ENCODE measurements at regions not wholly inside any gene's neighbourhood (a gene's known extent, or its start where the extent isn't known, plus 50 kb on each side); places are given as distances from the start of the nearest gene placed in this dataset.

DNA sequence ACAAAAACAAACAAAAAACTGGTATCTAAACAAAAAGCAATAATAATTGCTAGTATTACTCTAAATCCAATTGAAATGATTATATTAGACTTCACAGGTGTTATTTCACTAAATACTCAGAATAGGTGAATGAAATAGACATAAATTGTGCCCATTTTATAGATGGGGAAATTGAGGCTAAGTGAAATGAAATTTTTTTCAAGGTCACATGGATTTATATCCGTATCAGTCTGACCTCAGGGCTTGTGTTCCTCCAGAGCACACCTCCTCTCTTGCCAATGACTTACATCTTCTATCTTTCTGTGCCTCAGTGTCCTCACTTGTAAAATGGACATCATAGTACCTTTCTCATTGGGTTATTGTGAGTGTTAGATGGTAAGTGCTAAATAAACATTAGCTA, 72.3 kb downstream of the GP2 start:
- Histone ChIP-seq H3K27me3 (ENCODE audit: insufficient read depth, low read depth, low read length) (no peaks in the 10 kb centered on the region), H3F3A (ENCODE audit: insufficient read depth, low read length, poor library complexity, severe bottlenecking) (no peaks in the 10 kb centered on the region), H3K79me2 (replicated peaks; ENCODE audit: insufficient read depth, low read length) (no peaks in the 10 kb centered on the region), H3K9ac (ENCODE audit: low read length) (no peak overlapping the region), H3K4me3 (ENCODE audit: low read length) (no peak overlapping the region), H3K36me3 (ENCODE audit: insufficient read depth, low read length) (no peaks in the 10 kb centered on the region), H4K20me1 (ENCODE audit: insufficient read depth) (no peaks in the 10 kb centered on the region), H3K27ac (ENCODE audit: low read length) (no peak overlapping the region), H3K4me2 (ENCODE audit: low read length) (no peak overlapping the region), H2AFZ (ENCODE audit: low read depth, low read length) (no peak overlapping the region), H3K9me2 (ENCODE audit: insufficient read depth, low read length) (no peaks in the 10 kb centered on the region), H3K9me3 (ENCODE audit: low read length) (no peaks in the 10 kb centered on the region)
- TF ChIP-seq EZH2 (IDR thresholded peaks at IDR 0.05; ENCODE audit: borderline replicate concordance, insufficient read depth, low read length, poor library complexity, severe bottlenecking) (no peak), RAD21 (conservative IDR thresholded peaks at IDR 0.05) (no peak), EP300 (conservative IDR thresholded peaks at IDR 0.05; ENCODE audit: poor library complexity, severe bottlenecking) (no peak), TAF1 (IDR thresholded peaks at IDR 0.05; ENCODE audit: low read depth) (no peak), POLR2AphosphoS5 (IDR thresholded peaks at IDR 0.05) (no peak), SMC3 (conservative IDR thresholded peaks at IDR 0.05; ENCODE audit: poor library complexity) (no peak), MXI1 (conservative IDR thresholded peaks at IDR 0.05; ENCODE audit: poor library complexity, severe bottlenecking) (no peak)
- TF ChIP-seq, protein P1, sequence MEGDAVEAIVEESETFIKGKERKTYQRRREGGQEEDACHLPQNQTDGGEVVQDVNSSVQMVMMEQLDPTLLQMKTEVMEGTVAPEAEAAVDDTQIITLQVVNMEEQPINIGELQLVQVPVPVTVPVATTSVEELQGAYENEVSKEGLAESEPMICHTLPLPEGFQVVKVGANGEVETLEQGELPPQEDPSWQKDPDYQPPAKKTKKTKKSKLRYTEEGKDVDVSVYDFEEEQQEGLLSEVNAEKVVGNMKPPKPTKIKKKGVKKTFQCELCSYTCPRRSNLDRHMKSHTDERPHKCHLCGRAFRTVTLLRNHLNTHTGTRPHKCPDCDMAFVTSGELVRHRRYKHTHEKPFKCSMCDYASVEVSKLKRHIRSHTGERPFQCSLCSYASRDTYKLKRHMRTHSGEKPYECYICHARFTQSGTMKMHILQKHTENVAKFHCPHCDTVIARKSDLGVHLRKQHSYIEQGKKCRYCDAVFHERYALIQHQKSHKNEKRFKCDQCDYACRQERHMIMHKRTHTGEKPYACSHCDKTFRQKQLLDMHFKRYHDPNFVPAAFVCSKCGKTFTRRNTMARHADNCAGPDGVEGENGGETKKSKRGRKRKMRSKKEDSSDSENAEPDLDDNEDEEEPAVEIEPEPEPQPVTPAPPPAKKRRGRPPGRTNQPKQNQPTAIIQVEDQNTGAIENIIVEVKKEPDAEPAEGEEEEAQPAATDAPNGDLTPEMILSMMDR (IDR thresholded peaks at IDR 0.05; ENCODE audit: poor library complexity, severe bottlenecking) = no peak
- TF ChIP-seq, protein P2, sequence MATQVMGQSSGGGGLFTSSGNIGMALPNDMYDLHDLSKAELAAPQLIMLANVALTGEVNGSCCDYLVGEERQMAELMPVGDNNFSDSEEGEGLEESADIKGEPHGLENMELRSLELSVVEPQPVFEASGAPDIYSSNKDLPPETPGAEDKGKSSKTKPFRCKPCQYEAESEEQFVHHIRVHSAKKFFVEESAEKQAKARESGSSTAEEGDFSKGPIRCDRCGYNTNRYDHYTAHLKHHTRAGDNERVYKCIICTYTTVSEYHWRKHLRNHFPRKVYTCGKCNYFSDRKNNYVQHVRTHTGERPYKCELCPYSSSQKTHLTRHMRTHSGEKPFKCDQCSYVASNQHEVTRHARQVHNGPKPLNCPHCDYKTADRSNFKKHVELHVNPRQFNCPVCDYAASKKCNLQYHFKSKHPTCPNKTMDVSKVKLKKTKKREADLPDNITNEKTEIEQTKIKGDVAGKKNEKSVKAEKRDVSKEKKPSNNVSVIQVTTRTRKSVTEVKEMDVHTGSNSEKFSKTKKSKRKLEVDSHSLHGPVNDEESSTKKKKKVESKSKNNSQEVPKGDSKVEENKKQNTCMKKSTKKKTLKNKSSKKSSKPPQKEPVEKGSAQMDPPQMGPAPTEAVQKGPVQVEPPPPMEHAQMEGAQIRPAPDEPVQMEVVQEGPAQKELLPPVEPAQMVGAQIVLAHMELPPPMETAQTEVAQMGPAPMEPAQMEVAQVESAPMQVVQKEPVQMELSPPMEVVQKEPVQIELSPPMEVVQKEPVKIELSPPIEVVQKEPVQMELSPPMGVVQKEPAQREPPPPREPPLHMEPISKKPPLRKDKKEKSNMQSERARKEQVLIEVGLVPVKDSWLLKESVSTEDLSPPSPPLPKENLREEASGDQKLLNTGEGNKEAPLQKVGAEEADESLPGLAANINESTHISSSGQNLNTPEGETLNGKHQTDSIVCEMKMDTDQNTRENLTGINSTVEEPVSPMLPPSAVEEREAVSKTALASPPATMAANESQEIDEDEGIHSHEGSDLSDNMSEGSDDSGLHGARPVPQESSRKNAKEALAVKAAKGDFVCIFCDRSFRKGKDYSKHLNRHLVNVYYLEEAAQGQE (IDR thresholded peaks at IDR 0.05; ENCODE audit: borderline replicate concordance) = no peak

DNA sequence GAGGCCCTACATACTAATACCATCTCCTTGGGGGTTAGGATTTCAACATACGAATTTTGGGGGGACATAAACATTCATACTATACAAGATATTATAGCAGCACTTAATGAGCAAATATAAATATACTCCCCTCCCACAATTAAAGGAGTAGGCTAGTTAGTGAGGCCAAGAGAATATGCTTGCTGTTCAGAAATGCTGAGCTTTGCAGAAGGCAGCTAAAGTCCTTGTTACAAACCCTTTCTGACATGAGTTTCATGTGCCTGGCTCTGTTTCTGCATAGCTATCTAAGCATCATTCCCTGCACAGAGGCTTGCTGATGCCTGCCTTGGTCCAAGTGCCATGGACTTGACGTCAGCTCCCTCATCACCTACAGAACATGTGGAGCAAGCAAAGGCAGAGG, 73.5 kb downstream of the GP2 start:
- TF ChIP-seq, protein P1 (IDR thresholded peaks at IDR 0.05; ENCODE audit: poor library complexity, severe bottlenecking) = no peak
- TF ChIP-seq EZH2 (IDR thresholded peaks at IDR 0.05; ENCODE audit: borderline replicate concordance, insufficient read depth, low read length, poor library complexity, severe bottlenecking) = no peak
- TF ChIP-seq RAD21 (conservative IDR thresholded peaks at IDR 0.05) = no peak
- no peak for TF ChIP-seq TAF1 (IDR thresholded peaks at IDR 0.05; ENCODE audit: low read depth)
- TF ChIP-seq SMC3 (conservative IDR thresholded peaks at IDR 0.05; ENCODE audit: poor library complexity) = no peak
- TF ChIP-seq, protein P2 (IDR thresholded peaks at IDR 0.05; ENCODE audit: borderline replicate concordance) = no peak
- no peak for TF ChIP-seq POLR2AphosphoS5 (IDR thresholded peaks at IDR 0.05)
- TF ChIP-seq EP300 (conservative IDR thresholded peaks at IDR 0.05; ENCODE audit: poor library complexity, severe bottlenecking) = no peak
- no peak for TF ChIP-seq MXI1 (conservative IDR thresholded peaks at IDR 0.05; ENCODE audit: poor library complexity, severe bottlenecking)
- Histone ChIP-seq H3K9me3 (ENCODE audit: low read length) (no peaks in the 10 kb centered on the region), H3K4me3 (ENCODE audit: low read length) (no peak overlapping the region), H3K4me2 (ENCODE audit: low read length) (no peak overlapping the region), H3F3A (ENCODE audit: insufficient read depth, low read length, poor library complexity, severe bottlenecking) (no peaks in the 10 kb centered on the region), H3K9me2 (ENCODE audit: insufficient read depth, low read length) (no peaks in the 10 kb centered on the region), H2AFZ (ENCODE audit: low read depth, low read length) (no peak overlapping the region), H3K27me3 (ENCODE audit: insufficient read depth, low read depth, low read length) (no peaks in the 10 kb centered on the region), H3K27ac (ENCODE audit: low read length) (no peak overlapping the region), H3K79me2 (replicated peaks; ENCODE audit: insufficient read depth, low read length) (no peaks in the 10 kb centered on the region), H3K36me3 (ENCODE audit: insufficient read depth, low read length) (no peaks in the 10 kb centered on the region), H4K20me1 (ENCODE audit: insufficient read depth) (no peaks in the 10 kb centered on the region), H3K9ac (ENCODE audit: low read length) (no peak overlapping the region)

Measured in neural cell (in vitro differentiated cells).